ENCODE measurements at regions not wholly inside any gene's neighbourhood (a gene's known extent, or its start where the extent isn't known, plus 50 kb on each side); places are given as distances from the start of the nearest gene placed in this dataset.

DNA sequence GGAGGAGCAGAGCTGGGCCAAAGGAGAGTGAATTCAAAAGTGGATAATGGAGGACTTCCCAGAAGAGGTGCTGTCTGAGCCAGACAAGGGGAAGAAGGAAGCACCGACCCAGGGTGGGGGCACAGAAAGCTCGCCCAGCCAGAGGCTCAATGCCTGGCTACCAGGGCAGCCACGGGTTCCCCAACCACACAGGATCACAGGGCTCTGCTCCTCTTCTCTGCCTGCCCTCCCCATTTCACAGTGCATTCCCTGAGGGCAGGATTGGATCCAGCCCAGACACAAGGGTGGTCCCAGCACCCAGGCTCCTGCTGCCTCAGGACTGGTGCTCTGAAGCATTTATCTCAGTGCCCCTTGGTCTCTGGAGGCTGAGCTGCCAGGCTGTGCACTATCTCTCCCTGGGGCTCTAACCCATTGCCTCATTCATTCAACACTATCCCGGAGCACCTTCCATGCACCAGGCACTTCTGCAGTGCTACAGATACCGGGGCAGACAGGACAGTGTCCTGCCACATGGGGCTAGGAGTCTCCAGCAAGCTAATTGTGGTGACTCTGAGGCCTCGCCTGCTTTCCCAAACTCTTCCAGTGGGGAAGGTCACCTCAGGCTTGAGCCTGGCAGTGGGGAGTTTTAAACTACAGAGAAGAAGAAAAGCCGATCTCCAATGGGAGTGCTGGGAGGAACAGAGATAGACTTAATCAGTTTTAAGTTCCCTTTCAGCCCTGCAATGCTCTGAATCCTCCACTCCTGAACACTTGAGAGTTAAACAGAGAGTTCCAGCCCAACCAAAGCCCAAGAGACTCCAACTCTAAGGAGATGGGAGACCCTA is 201.8 kb upstream of the ZMIZ1 start:
- peaks cover 4% of the 10 kb centered on the region for H3K27me3 ChIP-seq (ENCODE audit: control insufficient read depth, insufficient read depth, low read length)
- H3K9me3 ChIP-seq (ENCODE audit: control insufficient read depth, insufficient read depth, low read length), result no peaks in the 10 kb centered on the region
- no peaks in the 10 kb centered on the region for H3K36me3 ChIP-seq (ENCODE audit: control insufficient read depth, insufficient read depth, low read length)
- H3K4me3 ChIP-seq (ENCODE audit: low read depth, low read length), result no peak overlapping the region
- no peak overlapping the region for H3K9ac ChIP-seq (ENCODE audit: low read depth, low read length)
- H3K4me1 ChIP-seq (ENCODE audit: control insufficient read depth, insufficient read depth, low read length), result no peaks in the 10 kb centered on the region

DNA sequence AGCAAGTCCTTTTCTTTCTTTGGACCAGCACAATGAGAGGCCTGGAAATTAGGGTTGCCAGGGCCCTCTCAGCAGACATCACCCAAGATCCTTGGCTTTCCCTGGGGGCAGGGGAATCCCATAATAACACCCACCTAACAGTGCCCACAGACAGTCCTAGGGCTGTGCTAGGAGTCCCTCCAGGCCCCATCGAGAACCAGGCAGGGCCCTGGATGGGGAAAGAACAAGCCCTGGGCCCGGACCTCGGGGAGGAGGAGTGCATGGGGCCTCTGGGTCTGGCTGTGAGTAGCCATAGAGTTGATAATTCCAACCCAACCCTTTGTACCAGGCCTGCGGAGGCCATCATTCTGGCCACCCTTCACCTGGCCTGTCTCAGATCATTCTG is 201.2 kb upstream of the ZMIZ1 start:
- no peaks in the 10 kb centered on the region for H3K4me1 ChIP-seq (ENCODE audit: control insufficient read depth, insufficient read depth, low read length)
- H3K9me3 ChIP-seq (ENCODE audit: control insufficient read depth, insufficient read depth, low read length), result no peaks in the 10 kb centered on the region
- no peak overlapping the region for H3K9ac ChIP-seq (ENCODE audit: low read depth, low read length)
- H3K36me3 ChIP-seq (ENCODE audit: control insufficient read depth, insufficient read depth, low read length), result no peaks in the 10 kb centered on the region
- peaks cover 4% of the 10 kb centered on the region for H3K27me3 ChIP-seq (ENCODE audit: control insufficient read depth, insufficient read depth, low read length)
- H3K4me3 ChIP-seq (ENCODE audit: low read depth, low read length), result no peak overlapping the region

DNA sequence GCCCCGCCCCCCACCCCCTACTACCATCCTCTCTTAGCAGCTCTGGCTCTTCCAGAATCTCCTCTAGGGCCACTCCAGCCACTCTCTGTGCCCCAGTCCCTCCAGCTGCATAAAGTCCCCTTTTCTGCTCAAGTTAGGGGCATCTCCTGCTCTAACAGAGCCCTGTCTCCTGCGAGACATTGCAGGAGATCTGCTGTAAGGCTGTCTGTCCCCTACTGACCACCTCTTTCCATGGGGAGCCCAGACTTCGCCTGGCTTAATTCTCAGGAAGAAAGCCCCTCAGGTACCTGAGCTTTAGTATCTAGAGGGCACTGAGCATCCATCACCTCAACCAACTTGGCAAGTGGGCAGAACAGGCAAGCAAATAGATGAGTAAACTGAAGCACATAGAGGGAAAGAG is 200.7 kb upstream of the ZMIZ1 start:
- H3K9me3 ChIP-seq (ENCODE audit: control insufficient read depth, insufficient read depth, low read length), result no peaks in the 10 kb centered on the region
- H3K9ac ChIP-seq (ENCODE audit: low read depth, low read length), result no peak overlapping the region
- peaks cover 4% of the 10 kb centered on the region for H3K27me3 ChIP-seq (ENCODE audit: control insufficient read depth, insufficient read depth, low read length)
- no peak overlapping the region for H3K4me3 ChIP-seq (ENCODE audit: low read depth, low read length)
- H3K36me3 ChIP-seq (ENCODE audit: control insufficient read depth, insufficient read depth, low read length), result no peaks in the 10 kb centered on the region
- H3K4me1 ChIP-seq (ENCODE audit: control insufficient read depth, insufficient read depth, low read length), result no peaks in the 10 kb centered on the region

DNA sequence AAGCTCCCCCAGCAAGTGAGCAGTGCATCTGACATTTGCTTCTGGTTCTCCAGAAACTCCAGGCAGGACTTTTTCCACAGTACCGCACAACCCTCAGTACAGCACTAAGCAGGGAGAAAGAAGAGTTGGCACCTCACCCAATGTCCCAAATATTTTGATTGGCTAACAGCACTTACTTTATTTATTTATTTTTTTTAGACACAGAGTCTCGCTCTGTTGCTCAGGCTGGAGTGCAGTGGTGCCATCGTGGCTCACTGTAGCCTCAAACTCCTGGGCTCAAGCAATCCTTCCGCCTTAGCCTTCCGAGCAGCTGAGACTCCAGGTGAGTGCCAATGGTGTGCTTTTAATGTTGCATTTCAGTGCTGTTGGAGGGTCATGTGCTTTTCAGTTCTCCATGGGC is 200.3 kb upstream of the ZMIZ1 start:
- Histone ChIP-seq H3K36me3 (ENCODE audit: control insufficient read depth, insufficient read depth, low read length) (no peaks in the 10 kb centered on the region), H3K9ac (ENCODE audit: low read depth, low read length) (no peak overlapping the region), H3K4me3 (ENCODE audit: low read depth, low read length) (no peak overlapping the region), H3K4me1 (ENCODE audit: control insufficient read depth, insufficient read depth, low read length) (no peaks in the 10 kb centered on the region), H3K9me3 (ENCODE audit: control insufficient read depth, insufficient read depth, low read length) (no peaks in the 10 kb centered on the region), H3K27me3 (ENCODE audit: control insufficient read depth, insufficient read depth, low read length) (peaks cover 4% of the 10 kb centered on the region)

DNA sequence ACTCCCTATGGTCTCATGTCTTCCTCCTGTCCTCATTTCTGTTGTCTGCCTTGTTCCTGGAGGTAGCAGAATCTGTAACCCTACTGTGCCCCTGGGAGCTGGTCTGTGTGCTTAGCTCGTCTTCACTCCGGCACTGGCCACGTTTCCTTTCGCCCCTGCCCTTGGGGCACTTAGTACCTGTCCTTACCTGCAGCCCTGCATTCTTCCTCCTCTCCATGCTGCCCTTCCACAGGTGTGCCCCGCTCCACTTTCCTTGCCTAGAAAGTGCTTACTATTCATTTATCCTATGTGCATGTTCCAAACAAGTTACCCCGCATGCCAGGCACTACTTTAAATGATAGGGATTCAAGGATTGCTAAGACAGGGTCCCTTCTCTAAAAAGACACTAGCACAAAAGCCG is 199.9 kb upstream of the ZMIZ1 start:
- Histone ChIP-seq H3K36me3 (ENCODE audit: control insufficient read depth, insufficient read depth, low read length) (no peaks in the 10 kb centered on the region), H3K27me3 (ENCODE audit: control insufficient read depth, insufficient read depth, low read length) (peaks cover 7% of the 10 kb centered on the region), H3K4me1 (ENCODE audit: control insufficient read depth, insufficient read depth, low read length) (no peaks in the 10 kb centered on the region), H3K9me3 (ENCODE audit: control insufficient read depth, insufficient read depth, low read length) (no peaks in the 10 kb centered on the region), H3K4me3 (ENCODE audit: low read depth, low read length) (no peak overlapping the region), H3K9ac (ENCODE audit: low read depth, low read length) (no peak overlapping the region)

DNA sequence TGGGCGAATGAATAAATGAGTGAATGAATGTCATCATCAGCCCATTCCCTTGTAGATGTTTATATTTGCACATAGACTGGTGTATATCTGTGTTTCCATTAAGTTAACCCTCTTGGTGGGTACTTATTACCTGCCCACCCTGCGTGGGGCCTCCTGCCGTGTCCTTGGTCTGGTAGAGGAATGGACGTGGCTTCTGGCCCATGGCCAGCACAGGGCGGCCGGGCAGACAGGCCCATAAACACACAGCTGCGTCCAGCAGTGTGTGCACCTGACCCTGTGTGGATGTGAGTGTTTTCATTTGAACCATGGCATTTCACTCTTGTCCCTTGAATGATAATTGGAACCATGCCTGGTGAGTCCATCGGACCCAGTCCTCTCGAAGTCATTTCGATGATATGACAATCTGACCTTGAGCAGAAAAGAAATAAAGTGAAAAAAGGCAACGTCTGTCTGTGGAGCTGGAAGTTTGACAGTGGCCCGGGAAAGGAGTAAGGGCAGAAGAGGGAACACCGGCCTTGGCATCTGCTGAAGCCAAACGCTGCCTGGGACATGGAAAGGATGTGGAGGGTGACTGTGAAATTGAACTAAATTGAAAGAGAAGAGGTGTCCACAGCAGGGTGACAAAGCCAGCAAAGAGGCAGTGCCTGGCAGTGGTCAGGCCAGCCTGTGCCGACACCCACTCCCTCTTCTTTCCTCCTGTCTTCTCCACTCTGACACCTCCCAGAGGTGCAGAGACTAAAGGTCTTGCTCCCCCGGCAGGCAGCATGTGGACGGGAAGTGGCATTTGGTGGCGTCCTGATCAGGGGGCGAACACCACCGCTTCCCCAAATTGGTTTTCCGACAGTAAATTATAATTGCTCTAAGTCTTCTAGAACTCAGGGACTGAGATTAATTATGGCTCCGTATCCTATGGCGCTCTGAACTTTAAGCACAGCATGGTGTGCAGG is 199.0 kb upstream of the ZMIZ1 start:
- Histone ChIP-seq H3K9ac (ENCODE audit: low read depth, low read length) (no peak overlapping the region), H3K27me3 (ENCODE audit: control insufficient read depth, insufficient read depth, low read length) (peaks cover 9% of the 10 kb centered on the region), H3K9me3 (ENCODE audit: control insufficient read depth, insufficient read depth, low read length) (no peaks in the 10 kb centered on the region), H3K36me3 (ENCODE audit: control insufficient read depth, insufficient read depth, low read length) (no peaks in the 10 kb centered on the region), H3K4me1 (ENCODE audit: control insufficient read depth, insufficient read depth, low read length) (peaks cover under 1% of the 10 kb centered on the region), H3K4me3 (ENCODE audit: low read depth, low read length) (no peak overlapping the region)

DNA sequence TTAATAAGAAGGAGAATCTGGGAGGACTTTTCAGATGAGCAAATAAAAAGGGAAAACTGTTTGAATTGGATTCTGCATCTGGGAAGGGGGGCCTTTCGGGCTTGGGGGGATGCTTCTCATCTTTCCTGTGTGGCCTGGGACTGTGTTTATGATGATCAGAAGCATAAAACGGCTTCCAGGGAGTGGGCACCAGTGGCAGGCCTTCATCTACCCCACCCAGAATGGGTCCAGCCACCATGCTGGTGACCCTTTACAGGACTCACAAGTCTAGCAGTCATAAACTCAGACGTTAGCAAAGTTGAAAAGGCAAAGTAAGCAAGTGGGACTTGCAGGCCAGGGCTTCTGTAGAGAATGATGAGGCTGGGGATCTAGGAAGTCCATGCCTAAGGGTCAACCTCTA is 198.3 kb upstream of the ZMIZ1 start:
- no peaks in the 10 kb centered on the region for H3K36me3 ChIP-seq (ENCODE audit: control insufficient read depth, insufficient read depth, low read length)

DNA sequence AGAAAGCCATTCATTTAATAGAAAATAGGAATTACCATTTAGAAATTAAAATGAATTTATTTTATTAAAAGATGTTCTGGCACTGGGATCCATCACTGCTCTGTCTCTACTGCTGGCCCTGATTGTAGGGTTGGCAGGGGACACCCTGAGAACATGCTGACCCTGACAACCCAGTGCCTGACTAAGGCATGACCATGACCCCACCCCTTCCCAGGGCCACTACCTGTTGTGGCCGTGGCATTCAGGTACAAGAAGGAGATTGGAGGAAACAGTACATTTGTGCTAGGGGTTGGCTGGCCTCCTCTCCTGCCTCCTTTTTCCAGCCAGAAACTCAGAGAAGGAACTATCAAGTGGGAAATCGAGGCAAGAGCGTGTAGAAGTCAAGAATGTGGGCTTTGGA is 197.0 kb upstream of the ZMIZ1 start:
- Histone ChIP-seq H3K4me3 (ENCODE audit: low read depth, low read length) (no peak overlapping the region), H3K36me3 (ENCODE audit: control insufficient read depth, insufficient read depth, low read length) (no peaks in the 10 kb centered on the region), H3K9ac (ENCODE audit: low read depth, low read length) (no peak overlapping the region), H3K9me3 (ENCODE audit: control insufficient read depth, insufficient read depth, low read length) (no peaks in the 10 kb centered on the region), H3K27me3 (ENCODE audit: control insufficient read depth, insufficient read depth, low read length) (peaks cover 6% of the 10 kb centered on the region), H3K4me1 (ENCODE audit: control insufficient read depth, insufficient read depth, low read length) (peaks cover 8% of the 10 kb centered on the region)

More for the DNA sequence above, 198.3 kb upstream of the ZMIZ1 start:
- H3K27me3 ChIP-seq (ENCODE audit: control insufficient read depth, insufficient read depth, low read length), result peaks cover 6% of the 10 kb centered on the region
- H3K9ac ChIP-seq (ENCODE audit: low read depth, low read length), result no peak overlapping the region
- no peak overlapping the region for H3K4me3 ChIP-seq (ENCODE audit: low read depth, low read length)
- H3K4me1 ChIP-seq (ENCODE audit: control insufficient read depth, insufficient read depth, low read length), result peaks cover 7% of the 10 kb centered on the region
- no peaks in the 10 kb centered on the region for H3K9me3 ChIP-seq (ENCODE audit: control insufficient read depth, insufficient read depth, low read length)

DNA sequence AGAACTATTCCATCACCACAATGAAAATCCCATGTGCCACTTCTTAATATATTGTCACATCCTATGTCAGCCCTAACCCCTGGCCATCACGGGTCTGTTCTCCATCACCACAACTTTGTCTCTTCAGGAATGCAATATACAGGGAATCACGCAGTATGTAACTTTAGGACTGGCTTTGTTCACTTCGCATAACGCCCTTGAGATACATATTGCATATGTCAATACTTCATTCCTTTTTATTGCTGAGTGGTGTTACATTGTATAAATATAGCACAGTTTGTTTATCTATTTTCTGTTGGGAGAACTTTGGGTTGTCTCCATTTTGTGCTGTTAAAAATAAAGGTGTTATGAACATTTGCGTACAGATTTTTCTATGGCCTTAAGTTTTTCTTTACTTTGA is 195.4 kb upstream of the ZMIZ1 start:
- H3K9ac ChIP-seq (ENCODE audit: low read depth, low read length), result no peak overlapping the region
- H3K4me1 ChIP-seq (ENCODE audit: control insufficient read depth, insufficient read depth, low read length), result peaks cover 8% of the 10 kb centered on the region
- peaks cover 6% of the 10 kb centered on the region for H3K27me3 ChIP-seq (ENCODE audit: control insufficient read depth, insufficient read depth, low read length)
- no peak overlapping the region for H3K4me3 ChIP-seq (ENCODE audit: low read depth, low read length)
- no peaks in the 10 kb centered on the region for H3K9me3 ChIP-seq (ENCODE audit: control insufficient read depth, insufficient read depth, low read length)
- H3K36me3 ChIP-seq (ENCODE audit: control insufficient read depth, insufficient read depth, low read length), result no peaks in the 10 kb centered on the region

DNA sequence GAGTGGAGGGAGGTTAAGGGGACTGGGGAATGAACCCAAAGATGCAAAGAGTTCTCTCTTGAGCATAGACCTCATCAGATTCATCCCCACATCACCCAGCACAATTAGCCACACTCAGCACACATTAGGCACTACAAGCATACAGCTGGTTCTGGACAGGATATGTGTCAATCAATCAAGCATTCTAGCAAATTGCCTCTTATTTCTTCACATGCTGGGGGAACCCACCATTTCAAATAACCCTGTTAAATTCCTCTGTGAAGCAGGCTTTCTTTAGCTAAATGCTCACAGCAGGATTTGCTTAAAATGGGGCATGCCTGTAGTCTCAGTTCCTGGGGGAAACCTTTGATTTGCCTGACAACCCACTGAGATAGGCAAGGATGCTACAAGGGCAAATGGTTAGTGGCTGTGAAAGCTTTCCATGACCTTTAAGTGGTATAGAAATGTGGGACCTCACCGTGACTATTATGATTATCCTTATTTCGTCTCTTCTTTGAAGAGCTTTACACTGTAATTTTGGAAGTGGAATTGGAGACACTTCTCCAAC is 193.4 kb upstream of the ZMIZ1 start:
- no peaks in the 10 kb centered on the region for H3K36me3 ChIP-seq (ENCODE audit: control insufficient read depth, insufficient read depth, low read length)
- H3K9ac ChIP-seq (ENCODE audit: low read depth, low read length), result no peak overlapping the region

DNA sequence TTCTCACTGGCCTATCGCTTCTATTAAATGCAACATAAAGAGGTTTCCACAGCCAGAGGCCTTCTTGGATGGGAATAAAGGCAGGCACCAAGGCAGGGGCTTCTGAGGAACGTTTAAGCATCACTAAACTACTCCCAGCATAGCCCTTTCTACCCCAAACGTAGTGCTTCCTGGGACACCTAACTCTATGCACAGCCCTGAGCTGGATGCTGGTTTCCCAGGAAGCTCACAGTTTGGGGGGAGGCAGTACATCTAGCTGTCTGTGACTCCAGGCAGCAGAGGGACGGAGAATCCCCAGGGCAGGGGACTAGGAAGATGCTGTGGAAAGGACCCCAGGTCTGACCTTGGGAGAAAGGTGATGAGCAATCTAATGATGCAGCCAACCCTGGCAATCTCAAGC is 192.8 kb upstream of the ZMIZ1 start:
- no peak overlapping the region for H3K9ac ChIP-seq (ENCODE audit: low read depth, low read length)
- H3K9me3 ChIP-seq (ENCODE audit: control insufficient read depth, insufficient read depth, low read length), result no peaks in the 10 kb centered on the region
- H3K36me3 ChIP-seq (ENCODE audit: control insufficient read depth, insufficient read depth, low read length), result no peaks in the 10 kb centered on the region
- H3K4me3 ChIP-seq (ENCODE audit: low read depth, low read length), result no peak overlapping the region
- H3K4me1 ChIP-seq (ENCODE audit: control insufficient read depth, insufficient read depth, low read length), result peaks cover 8% of the 10 kb centered on the region
- H3K27me3 ChIP-seq (ENCODE audit: control insufficient read depth, insufficient read depth, low read length), result peaks cover 6% of the 10 kb centered on the region

More for the DNA sequence above, 193.4 kb upstream of the ZMIZ1 start:
- peaks cover 8% of the 10 kb centered on the region for H3K4me1 ChIP-seq (ENCODE audit: control insufficient read depth, insufficient read depth, low read length)
- no peaks in the 10 kb centered on the region for H3K9me3 ChIP-seq (ENCODE audit: control insufficient read depth, insufficient read depth, low read length)
- no peak overlapping the region for H3K4me3 ChIP-seq (ENCODE audit: low read depth, low read length)
- peaks cover 6% of the 10 kb centered on the region for H3K27me3 ChIP-seq (ENCODE audit: control insufficient read depth, insufficient read depth, low read length)
